Astrocyte (in vitro differentiated cells and primary cell): ENCODE measurements at regions not wholly inside any gene's neighbourhood (a gene's known extent, or its start where the extent isn't known, plus 50 kb on each side); places are given as distances from the start of the nearest gene placed in this dataset.
A peak's percentile ranks its signal among the peaks of the same experiment; 100 is the strongest.
"Not testable (repeated sequence)": the region's sequence is repeated elsewhere in the genome, so short reads cannot be mapped to it uniquely, and the experiment has no call there.

Source experiments
- DNase-seq: peaks from one replicate; pipeline ENCODE4 v3.0.0-alpha.2; 2010; ENCODE audit warnings: low read depth
- FAIRE-seq: peaks from 2 replicates; lab custom pipeline; 2011; peaks lifted over from hg19 to GRCh38; lab: Jason Lieb, UNC
- H2AFZ ChIP-seq: 2 replicates; pipeline ENCODE4 v1.6.0; 2012; ENCODE audit warnings: low read depth, low read length, inconsistent platforms
- H3K27ac ChIP-seq: 2 replicates; pipeline ENCODE4 v1.5.1; 2011; ENCODE audit warnings: low read depth, low read length, inconsistent platforms
- H3K27me3 ChIP-seq: 2 replicates; pipeline ENCODE4 v1.6.0; 2011; ENCODE audit warnings: low read length, inconsistent platforms; ENCODE audit not compliant: insufficient read depth
- H3K36me3 ChIP-seq: 2 replicates; pipeline ENCODE4 v1.5.1; 2011; ENCODE audit warnings: low read length, inconsistent platforms; ENCODE audit not compliant: insufficient read depth
- H3K4me1 ChIP-seq: 2 replicates; pipeline ENCODE4 v1.5.1; 2011; ENCODE audit warnings: low read length, inconsistent platforms; ENCODE audit not compliant: insufficient read depth
- H3K4me2 ChIP-seq: 2 replicates; pipeline ENCODE4 v1.6.0; 2012; ENCODE audit warnings: low read length, inconsistent platforms
- H3K4me3 ChIP-seq: 2 replicates; pipeline ENCODE4 v1.5.1; 2011; ENCODE audit warnings: low read depth, mild to moderate bottlenecking, low read length, inconsistent platforms; ENCODE audit not compliant: insufficient read depth
- H3K79me2 ChIP-seq: 2 replicates; pipeline ENCODE4 v1.6.0; 2012; ENCODE audit warnings: mild to moderate bottlenecking, low read length, inconsistent platforms; ENCODE audit not compliant: insufficient read depth
- H3K9ac ChIP-seq: 2 replicates; pipeline ENCODE4 v1.6.0; 2012; ENCODE audit warnings: mild to moderate bottlenecking, low read length, inconsistent platforms
- H3K9me3 ChIP-seq: 2 replicates; pipeline ENCODE4 v1.5.1; 2012; ENCODE audit warnings: low read depth, mild to moderate bottlenecking, low read length, inconsistent platforms; ENCODE audit not compliant: insufficient read depth
- H4K20me1 ChIP-seq: 2 replicates; pipeline ENCODE4 v1.6.0; 2012; ENCODE audit warnings: low read length, inconsistent platforms; ENCODE audit not compliant: insufficient read depth
- H3K27ac Mint-ChIP-seq: one replicate; pipeline ENCODE4 v1.8.0; 2021; ENCODE audit warnings: mild to moderate bottlenecking, mixed read lengths; ENCODE audit not compliant: unreplicated experiment
- H3K27me3 Mint-ChIP-seq: one replicate; pipeline ENCODE4 v1.8.0; 2021; ENCODE audit warnings: low read depth, mixed read lengths; ENCODE audit not compliant: unreplicated experiment
- H3K36me3 Mint-ChIP-seq: one replicate; pipeline ENCODE4 v1.8.0; 2021; ENCODE audit warnings: low read depth, mixed read lengths; ENCODE audit not compliant: unreplicated experiment
- H3K4me1 Mint-ChIP-seq: one replicate; pipeline ENCODE4 v1.8.0; 2021; ENCODE audit warnings: low read depth, mixed read lengths; ENCODE audit not compliant: unreplicated experiment
- H3K4me3 Mint-ChIP-seq: one replicate; pipeline ENCODE4 v1.8.0; 2021; ENCODE audit warnings: mild to moderate bottlenecking, moderate library complexity, mixed read lengths; ENCODE audit not compliant: unreplicated experiment
- H3K9me3 Mint-ChIP-seq: one replicate; pipeline ENCODE4 v1.8.0; 2021; ENCODE audit warnings: mild to moderate bottlenecking, mixed read lengths; ENCODE audit not compliant: unreplicated experiment
- TF ChIP-seq, protein P1 (sequence below): IDR thresholded peaks from 2 replicates; pipeline ENCODE4 v1.5.1; 2011; ENCODE audit warnings: low read depth, mild to moderate bottlenecking, inconsistent platforms, low read length, moderate library complexity; ENCODE audit not compliant: insufficient read depth

DNA sequence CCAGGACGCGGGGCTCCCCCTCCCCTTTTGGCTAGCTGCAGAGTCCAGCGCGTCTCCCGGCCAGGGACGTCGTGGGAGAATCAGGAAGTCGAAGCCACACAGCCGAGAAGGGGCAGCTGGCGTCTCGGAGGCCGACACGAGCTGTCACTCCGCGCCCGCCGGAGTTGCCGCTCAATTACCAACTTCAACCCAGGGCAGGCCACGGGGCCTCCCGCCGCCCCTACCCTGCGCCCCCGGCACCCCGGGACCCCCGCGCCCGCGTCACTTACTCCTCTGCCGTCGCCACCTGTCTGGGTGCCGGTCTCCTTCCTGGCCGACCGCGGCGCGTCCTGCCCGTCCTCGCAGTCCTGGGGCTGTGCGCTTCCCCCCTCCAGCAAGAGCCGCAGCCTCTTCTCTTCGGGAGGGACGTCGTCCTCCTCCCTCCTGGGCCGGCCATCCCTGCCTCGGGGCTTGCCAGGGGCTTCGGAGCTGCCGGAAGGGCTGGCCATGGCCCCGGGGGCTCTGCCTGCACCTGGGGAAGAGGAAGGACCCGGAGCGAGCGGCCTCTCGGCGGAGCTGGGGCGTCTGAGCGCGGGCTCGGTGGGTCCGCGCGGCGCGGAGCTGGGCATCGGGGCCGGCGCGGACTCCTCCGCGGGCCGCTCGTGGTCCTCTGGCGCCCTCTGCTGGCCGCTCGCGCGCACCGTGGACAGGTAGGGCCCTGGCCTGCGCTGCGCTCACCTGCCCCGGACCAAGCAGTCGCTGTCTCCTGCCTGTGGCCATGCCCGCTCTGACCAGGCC, 65.6 kb upstream of the CLEC6A start:
- TF ChIP-seq, protein P1, sequence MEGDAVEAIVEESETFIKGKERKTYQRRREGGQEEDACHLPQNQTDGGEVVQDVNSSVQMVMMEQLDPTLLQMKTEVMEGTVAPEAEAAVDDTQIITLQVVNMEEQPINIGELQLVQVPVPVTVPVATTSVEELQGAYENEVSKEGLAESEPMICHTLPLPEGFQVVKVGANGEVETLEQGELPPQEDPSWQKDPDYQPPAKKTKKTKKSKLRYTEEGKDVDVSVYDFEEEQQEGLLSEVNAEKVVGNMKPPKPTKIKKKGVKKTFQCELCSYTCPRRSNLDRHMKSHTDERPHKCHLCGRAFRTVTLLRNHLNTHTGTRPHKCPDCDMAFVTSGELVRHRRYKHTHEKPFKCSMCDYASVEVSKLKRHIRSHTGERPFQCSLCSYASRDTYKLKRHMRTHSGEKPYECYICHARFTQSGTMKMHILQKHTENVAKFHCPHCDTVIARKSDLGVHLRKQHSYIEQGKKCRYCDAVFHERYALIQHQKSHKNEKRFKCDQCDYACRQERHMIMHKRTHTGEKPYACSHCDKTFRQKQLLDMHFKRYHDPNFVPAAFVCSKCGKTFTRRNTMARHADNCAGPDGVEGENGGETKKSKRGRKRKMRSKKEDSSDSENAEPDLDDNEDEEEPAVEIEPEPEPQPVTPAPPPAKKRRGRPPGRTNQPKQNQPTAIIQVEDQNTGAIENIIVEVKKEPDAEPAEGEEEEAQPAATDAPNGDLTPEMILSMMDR = peak; percentile 9
- H3K9me3 Mint-ChIP-seq, H4K20me1 ChIP-seq, H3K79me2 ChIP-seq, H3K4me1 ChIP-seq, FAIRE-seq, H3K27me3 ChIP-seq, H3K9me3 ChIP-seq, H3K9ac ChIP-seq, H3K4me1 Mint-ChIP-seq, H3K27ac ChIP-seq, H3K27ac Mint-ChIP-seq, H3K36me3 Mint-ChIP-seq, DNase-seq, H3K36me3 ChIP-seq: not testable (repeated sequence)
- peak overlapping the region; percentile 79 for H3K4me2 ChIP-seq
- Mint-ChIP-seq H3K4me3 (peak overlapping the region; percentile 69), H3K27me3 (peaks cover 29% of the 10 kb centered on the region)
- peak overlapping the region; percentile 5 for H3K4me3 ChIP-seq
- peak overlapping the region; percentile 60 for H2AFZ ChIP-seq

DNA sequence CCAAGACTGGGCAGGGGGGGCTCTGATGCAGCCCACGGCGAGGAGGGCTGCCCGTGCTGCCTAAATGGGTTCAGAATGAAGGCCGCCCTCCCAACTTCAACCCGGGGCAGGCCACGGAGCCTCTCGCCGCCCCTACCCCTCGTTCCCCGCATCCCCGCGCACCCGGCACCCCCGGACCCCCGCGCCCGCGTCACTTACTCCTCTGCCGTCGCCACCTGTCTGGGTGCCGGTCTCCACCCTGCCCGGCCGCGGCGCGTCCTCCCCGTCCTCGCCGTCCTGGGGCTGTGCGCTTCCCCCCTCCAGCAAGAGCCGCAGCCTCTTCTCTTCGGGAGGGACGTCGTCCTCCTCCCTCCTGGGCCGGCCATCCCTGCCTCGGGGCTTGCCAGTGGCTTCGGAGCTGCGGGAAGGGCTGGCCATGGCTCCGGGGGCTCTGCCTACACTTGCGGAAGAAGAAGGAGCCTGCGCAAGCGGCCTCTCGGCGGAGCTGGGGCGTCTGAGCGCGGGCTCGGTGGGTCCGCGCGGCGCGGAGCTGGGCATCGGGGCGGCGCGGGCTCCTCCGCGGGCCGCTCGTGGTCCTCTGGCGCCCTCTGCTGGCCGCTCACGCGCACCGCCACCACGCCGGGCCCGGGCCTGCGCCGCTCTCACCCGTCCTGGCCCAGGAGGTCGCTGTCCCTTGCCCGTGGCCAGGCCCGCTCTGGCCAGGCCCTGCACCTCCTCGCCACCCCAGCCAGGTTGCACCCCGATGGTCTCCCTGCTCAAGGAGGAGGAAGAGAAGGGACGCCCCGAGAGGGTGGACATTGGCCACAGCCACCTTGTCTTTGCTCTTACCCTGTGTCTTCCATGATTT, 59.3 kb upstream of the CLEC6A start:
- H3K9ac ChIP-seq, H3K4me1 Mint-ChIP-seq, FAIRE-seq, H3K79me2 ChIP-seq, H3K27ac ChIP-seq, DNase-seq, H3K36me3 Mint-ChIP-seq, H3K9me3 ChIP-seq, H4K20me1 ChIP-seq, H3K27me3 ChIP-seq, H3K9me3 Mint-ChIP-seq, H3K4me1 ChIP-seq, H3K36me3 ChIP-seq: not testable (repeated sequence)
- Histone ChIP-seq H3K4me3 (peak overlapping the region; percentile 5), H2AFZ (peak overlapping the region; percentile 71), H3K4me2 (peak overlapping the region; percentile 82)
- Mint-ChIP-seq H3K4me3 (peak overlapping the region; percentile 64), H3K27me3 (peaks cover 22% of the 10 kb centered on the region), H3K27ac (peak overlapping the region; percentile 47)
- TF ChIP-seq, protein P1 = peak; percentile 14

DNA sequence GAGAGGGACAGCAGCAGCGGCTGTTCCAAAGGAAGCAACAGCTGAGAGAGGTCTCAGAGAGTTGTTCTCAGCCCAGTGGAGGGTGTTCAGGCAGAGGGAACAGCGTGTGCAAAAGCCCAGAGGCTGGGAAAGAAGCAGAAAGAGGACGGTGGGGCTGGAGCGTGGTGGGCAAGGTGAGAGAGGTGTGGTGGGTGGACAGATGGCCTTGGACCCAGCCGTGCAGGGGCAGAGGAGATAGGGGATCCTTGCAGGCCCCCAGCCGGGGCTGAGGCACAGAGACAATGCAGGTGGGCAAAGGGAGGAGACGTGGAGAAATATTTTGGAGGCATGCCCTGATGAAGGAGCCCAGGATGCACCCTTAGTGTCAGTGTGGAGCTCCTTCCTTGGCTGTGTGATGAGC, 58.4 kb upstream of the CLEC6A start:
- not testable (repeated sequence) for H3K4me1 ChIP-seq, H3K27ac ChIP-seq, H2AFZ ChIP-seq, H3K36me3 ChIP-seq, H3K4me3 ChIP-seq, H3K79me2 ChIP-seq, H3K9me3 ChIP-seq, H3K36me3 Mint-ChIP-seq, FAIRE-seq, H3K9ac ChIP-seq, H3K9me3 Mint-ChIP-seq, H3K4me3 Mint-ChIP-seq, H3K27me3 ChIP-seq, H3K4me1 Mint-ChIP-seq, H3K27ac Mint-ChIP-seq, DNase-seq, H4K20me1 ChIP-seq, H3K4me2 ChIP-seq
- peaks cover 17% of the 10 kb centered on the region for H3K27me3 Mint-ChIP-seq

DNA sequence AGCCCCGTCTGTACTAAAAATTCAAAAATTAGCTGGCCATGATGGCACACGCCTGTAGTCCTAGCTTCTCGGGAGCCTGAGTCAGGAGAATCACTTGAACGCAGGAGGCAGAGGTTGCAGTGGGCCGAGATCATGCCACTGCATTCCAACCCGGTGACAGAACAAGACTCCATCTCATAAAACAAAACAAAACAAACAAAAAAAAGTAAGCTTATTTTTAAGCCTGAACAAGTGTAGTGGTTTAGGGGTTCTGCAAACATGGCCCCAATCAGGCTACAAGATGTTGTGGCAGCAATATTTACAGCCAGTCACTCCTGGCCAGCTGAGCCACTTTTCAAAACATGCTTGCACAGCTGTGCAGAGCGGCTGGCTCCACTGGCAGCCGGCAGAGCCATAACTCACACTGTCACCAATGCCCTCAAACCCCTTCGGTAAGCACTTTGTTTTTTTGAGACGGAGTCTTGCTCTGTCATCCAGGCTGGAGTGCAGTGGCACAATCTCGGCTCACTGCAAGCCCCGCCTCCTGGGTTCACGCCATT, 56.2 kb upstream of the CLEC6A start:
- not testable (repeated sequence) for H3K27me3 Mint-ChIP-seq, H3K9me3 ChIP-seq, H3K4me3 Mint-ChIP-seq, H3K4me1 ChIP-seq, H3K79me2 ChIP-seq, H3K9me3 Mint-ChIP-seq, FAIRE-seq, H3K4me3 ChIP-seq, H3K27ac Mint-ChIP-seq, DNase-seq, H3K4me1 Mint-ChIP-seq, H3K27me3 ChIP-seq, H2AFZ ChIP-seq, H3K36me3 Mint-ChIP-seq, H3K4me2 ChIP-seq, H3K36me3 ChIP-seq, H4K20me1 ChIP-seq, H3K27ac ChIP-seq, H3K9ac ChIP-seq
